ENCODE measurements at regions not wholly inside any gene's neighbourhood (a gene's known extent, or its start where the extent isn't known, plus 50 kb on each side); places are given as distances from the start of the nearest gene placed in this dataset.

DNA sequence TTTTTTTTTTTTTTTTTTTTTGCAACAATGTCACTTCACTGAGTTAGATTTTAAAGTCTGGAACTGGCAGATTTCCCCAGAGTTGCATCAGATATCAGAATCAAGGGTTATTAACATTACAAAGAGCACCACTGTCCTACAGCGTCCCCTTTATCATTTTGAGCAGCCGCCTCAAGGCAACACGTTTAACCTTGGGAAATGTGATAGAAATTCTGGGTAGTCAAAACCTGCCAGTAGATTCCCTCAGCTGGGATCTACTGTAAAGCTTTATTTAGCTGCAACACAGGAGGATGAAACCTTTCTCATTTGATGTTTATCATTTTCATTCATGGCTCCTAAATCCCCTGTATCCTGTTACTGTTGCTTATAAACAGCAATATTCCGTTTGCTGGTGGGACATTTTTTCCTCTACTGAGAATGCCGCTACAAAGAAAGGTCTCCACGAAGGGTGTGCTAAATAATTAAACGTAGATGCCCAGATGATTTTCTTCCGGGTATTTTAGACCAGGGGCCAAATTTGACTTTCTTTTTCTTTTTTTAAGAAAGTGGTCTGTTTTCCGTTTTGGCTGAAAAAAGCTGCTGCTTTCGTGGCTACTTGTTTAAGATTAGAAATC lies 436.1 kb upstream of the GOT2 start:
- TF ChIP-seq, protein P1, sequence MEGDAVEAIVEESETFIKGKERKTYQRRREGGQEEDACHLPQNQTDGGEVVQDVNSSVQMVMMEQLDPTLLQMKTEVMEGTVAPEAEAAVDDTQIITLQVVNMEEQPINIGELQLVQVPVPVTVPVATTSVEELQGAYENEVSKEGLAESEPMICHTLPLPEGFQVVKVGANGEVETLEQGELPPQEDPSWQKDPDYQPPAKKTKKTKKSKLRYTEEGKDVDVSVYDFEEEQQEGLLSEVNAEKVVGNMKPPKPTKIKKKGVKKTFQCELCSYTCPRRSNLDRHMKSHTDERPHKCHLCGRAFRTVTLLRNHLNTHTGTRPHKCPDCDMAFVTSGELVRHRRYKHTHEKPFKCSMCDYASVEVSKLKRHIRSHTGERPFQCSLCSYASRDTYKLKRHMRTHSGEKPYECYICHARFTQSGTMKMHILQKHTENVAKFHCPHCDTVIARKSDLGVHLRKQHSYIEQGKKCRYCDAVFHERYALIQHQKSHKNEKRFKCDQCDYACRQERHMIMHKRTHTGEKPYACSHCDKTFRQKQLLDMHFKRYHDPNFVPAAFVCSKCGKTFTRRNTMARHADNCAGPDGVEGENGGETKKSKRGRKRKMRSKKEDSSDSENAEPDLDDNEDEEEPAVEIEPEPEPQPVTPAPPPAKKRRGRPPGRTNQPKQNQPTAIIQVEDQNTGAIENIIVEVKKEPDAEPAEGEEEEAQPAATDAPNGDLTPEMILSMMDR (IDR thresholded peaks at IDR 0.05; ENCODE audit: low read depth, low read length, missing control alignments): no peak
- no peak overlapping the region for H3K27ac ChIP-seq
- H3K4me3 ChIP-seq (ENCODE audit: low read depth, low read length): no peak overlapping the region
- no peak for DNase-seq
- H3K27me3 ChIP-seq (replicated peaks): no peaks in the 10 kb centered on the region
- in situ Hi-C loops (cut with HindIII; ENCODE audit: low pct_ligation_motif_present, low sequenced_read_pairs): no loop called here
- no peaks in the 10 kb centered on the region for H3K36me3 ChIP-seq (replicated peaks)

DNA sequence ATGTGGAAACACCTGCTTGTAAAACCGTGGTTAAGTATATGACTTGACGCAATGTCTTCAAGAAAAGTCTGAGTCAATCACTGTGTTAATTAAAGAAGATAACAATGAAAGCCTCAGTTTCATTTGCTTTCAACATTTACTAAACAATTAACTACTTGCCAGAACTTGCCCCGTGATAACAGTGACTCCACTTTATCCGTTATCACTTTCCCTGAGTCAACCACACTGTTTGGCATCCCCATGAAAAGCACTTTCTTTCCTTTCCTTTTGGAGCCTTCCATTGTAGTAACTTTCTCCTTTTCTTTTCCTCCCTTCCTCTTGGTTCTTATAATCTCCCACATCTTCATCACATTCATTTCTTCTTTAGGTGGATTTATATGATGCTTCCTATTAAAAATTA lies 435.1 kb upstream of the GOT2 start:
- Histone ChIP-seq H3K27me3 (replicated peaks) (no peaks in the 10 kb centered on the region), H3K4me3 (ENCODE audit: low read depth, low read length) (no peak overlapping the region), H3K36me3 (replicated peaks) (no peaks in the 10 kb centered on the region), H3K27ac (no peak overlapping the region)
- TF ChIP-seq, protein P1 (IDR thresholded peaks at IDR 0.05; ENCODE audit: low read depth, low read length, missing control alignments): no peak
- in situ Hi-C loops (cut with HindIII; ENCODE audit: low pct_ligation_motif_present, low sequenced_read_pairs): no loop called here
- DNase-seq: no peak

DNA sequence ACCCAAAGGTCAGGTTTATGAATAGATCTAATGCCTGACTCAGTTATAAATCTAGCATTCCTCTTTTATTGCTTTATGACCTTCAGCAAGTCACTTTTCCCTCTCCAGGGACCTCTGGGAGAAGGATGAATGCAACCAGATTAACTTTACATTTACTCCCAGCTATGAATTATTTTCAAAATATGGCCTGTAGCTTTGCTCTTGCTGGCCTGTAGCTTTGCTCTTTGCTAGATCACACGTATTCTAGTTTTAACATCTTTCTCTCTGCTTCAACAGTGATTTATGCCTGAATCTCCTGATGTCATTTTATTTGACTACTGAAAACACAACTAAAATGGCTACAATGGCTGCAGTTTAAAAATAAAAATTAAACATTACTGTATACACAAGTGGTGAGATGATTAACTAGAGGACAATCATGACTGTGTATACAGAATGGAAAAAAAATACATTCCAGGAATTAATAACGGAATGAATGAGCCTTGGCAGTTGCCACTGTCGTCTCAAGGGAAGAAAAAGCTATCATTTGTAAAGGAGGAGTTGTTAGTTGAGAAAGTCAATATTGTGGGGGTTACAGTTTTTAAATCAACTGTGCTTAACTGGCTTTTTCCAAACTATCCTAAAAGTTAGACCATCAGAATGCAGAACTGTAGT lies 434.5 kb upstream of the GOT2 start:
- no peaks in the 10 kb centered on the region for H3K27me3 ChIP-seq (replicated peaks)
- TF ChIP-seq, protein P1 (IDR thresholded peaks at IDR 0.05; ENCODE audit: low read depth, low read length, missing control alignments): no peak
- no peak overlapping the region for H3K27ac ChIP-seq
- in situ Hi-C loops (cut with HindIII; ENCODE audit: low pct_ligation_motif_present, low sequenced_read_pairs): no loop called here
- no peak for DNase-seq
- H3K4me3 ChIP-seq (ENCODE audit: low read depth, low read length): no peak overlapping the region
- H3K36me3 ChIP-seq (replicated peaks): no peaks in the 10 kb centered on the region

DNA sequence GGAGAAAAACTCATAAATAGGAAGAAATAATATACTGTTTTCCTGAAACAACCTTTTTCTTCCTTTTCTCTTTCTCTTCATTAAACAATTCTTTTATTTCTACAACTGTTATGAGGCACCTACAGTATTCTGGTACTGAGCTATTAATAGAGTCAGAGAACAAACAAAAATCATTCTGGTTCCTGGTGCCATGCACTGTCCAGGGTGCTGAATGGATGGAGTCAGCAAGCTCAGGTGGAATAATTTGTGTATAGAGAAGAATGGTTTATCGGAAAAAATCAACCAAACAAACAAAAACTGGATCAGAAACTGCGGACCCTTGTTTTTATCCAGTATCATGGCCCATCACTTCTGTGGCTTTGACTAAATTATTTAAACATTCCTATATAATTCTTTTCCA lies 430.3 kb upstream of the GOT2 start:
- Histone ChIP-seq H3K4me3 (ENCODE audit: low read depth, low read length) (no peak overlapping the region), H3K36me3 (replicated peaks) (no peaks in the 10 kb centered on the region), H3K27me3 (replicated peaks) (no peaks in the 10 kb centered on the region), H3K27ac (no peak overlapping the region)
- TF ChIP-seq, protein P1 (IDR thresholded peaks at IDR 0.05; ENCODE audit: low read depth, low read length, missing control alignments): no peak
- no peak for DNase-seq
- in situ Hi-C loops (cut with HindIII; ENCODE audit: low pct_ligation_motif_present, low sequenced_read_pairs): no loop called here

DNA sequence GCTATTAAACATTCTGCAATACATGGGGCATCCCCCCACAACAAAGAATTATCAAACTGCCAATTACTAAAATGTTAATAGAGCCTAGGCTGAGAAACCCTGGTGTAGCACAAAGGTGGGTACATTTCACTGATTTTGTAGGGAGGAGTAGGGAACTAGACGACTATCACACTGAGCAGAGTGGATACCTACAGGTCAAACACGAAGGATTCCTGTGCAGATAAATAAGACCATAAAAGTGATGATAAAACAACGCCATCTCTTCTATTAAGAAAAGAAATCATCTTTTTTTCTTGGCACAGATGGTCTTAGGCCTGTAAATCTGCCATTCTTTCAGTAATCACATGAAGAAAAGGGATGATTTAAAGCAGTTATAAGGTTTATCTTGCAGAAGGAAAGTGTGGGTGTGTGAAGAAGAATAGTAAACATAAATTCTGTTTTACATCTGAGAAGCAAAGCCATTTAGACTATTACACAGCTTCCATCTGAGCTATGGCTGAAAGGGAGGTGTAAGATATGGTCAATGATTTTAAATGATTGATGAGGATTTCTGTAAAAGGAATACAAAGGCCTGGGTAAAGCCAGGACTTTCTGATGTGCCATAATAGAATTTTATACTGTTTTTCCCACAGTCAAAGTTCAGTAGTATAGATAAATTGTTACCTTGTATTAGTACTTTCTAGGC lies 429.4 kb upstream of the GOT2 start:
- in situ Hi-C loops (cut with HindIII; ENCODE audit: low pct_ligation_motif_present, low sequenced_read_pairs): no loop called here
- H3K4me3 ChIP-seq (ENCODE audit: low read depth, low read length): no peak overlapping the region

More for the DNA sequence above, 429.4 kb upstream of the GOT2 start:
- no peak overlapping the region for H3K27ac ChIP-seq
- no peaks in the 10 kb centered on the region for H3K36me3 ChIP-seq (replicated peaks)
- TF ChIP-seq, protein P1 (IDR thresholded peaks at IDR 0.05; ENCODE audit: low read depth, low read length, missing control alignments): no peak
- no peak for DNase-seq
- no peaks in the 10 kb centered on the region for H3K27me3 ChIP-seq (replicated peaks)
